Heart right ventricle (tissue), 16 donors: ENCODE measurements at regions not wholly inside any gene's neighbourhood (a gene's known extent, or its start where the extent isn't known, plus 50 kb on each side); places are given as distances from the start of the nearest gene placed in this dataset.

Source experiments
- ATAC-seq, 8 donors: fragments of 200-7000 bp; cut with Tn5 transposase; one replicate each; pipeline ENCODE4 v1.9.1; 2020; ENCODE audit warnings: mild to moderate bottlenecking in 8 of 8, moderate library complexity in 8 of 8, moderate number of reproducible peaks in 1 of 8
- DNase-seq, 2 donors: peaks; one replicate each; pipeline ENCODE4 v3.0.0-alpha.2; 2020
- H3K27ac ChIP-seq, 10 donors: fragments of 200-600 bp; sonication (generic) in 2 of 10; one replicate each; pipeline versions ENCODE4 v1.5.0 to v1.8.0; 2020 to 2022; ENCODE audit warnings: mild to moderate bottlenecking in 3 of 10
- H3K27me3 ChIP-seq, 7 donors: fragments of 200-600 bp; one replicate each; pipeline ENCODE4 v1.8.0; 2021 to 2022; ENCODE audit warnings: mild to moderate bottlenecking in 2 of 7
- H3K36me3 ChIP-seq, 9 donors: fragments of 200-600 bp; sonication (generic) in 1 of 9; one replicate each; pipeline versions ENCODE4 v1.5.0 to v1.8.0; 2020 to 2022; ENCODE audit warnings: mild to moderate bottlenecking in 2 of 9
- H3K4me1 ChIP-seq, 9 donors: fragments of 200-600 bp; sonication (generic) in 1 of 9; one replicate each; pipeline versions ENCODE4 v1.5.0 to v1.8.0; 2020 to 2022; ENCODE audit warnings: mild to moderate bottlenecking in 4 of 9
- H3K4me3 ChIP-seq, 10 donors: fragments of 200-600 bp; sonication (generic) in 2 of 10; one replicate each; pipeline versions ENCODE4 v1.5.0 to v1.8.0; 2020 to 2022; ENCODE audit warnings: mild to moderate bottlenecking in 7 of 10, moderate library complexity in 2 of 10
- H3K9me3 ChIP-seq, 11 donors: fragments of 200-600 bp in 10 of 11; sonication (generic) in 2 of 11; one replicate each; pipeline versions ENCODE4 v1.5.0 to v1.8.0; 2013 to 2022; ENCODE audit warnings: mild to moderate bottlenecking in 2 of 11, control low read depth in 1 of 11, moderate library complexity in 1 of 11
- WGBS, 2 donors: extraction: QIAGEN DNeasy Blood & Tissue Kit; methylation state at CpG; one replicate each; pipeline ENCODE4 v1.1.7; 2013; ENCODE audit warnings: inconsistent platforms in 1 of 2; 5-methylcytosine and 5-hydroxymethylcytosine counted together
- intact Hi-C, 10 donors: fragments of 100-400 bp; cut with DNase I; formaldehyde crosslinking; loops; one replicate each; pipeline versions ENCODE4 v1.11.1 to v1.14.2; 2022
- microRNA-seq, 2 donors: library from miRNA; unstranded; fragments of <30 nt; microRNA quantifications; one replicate each; pipeline ENCODE4 v1.2.0, GENCODE V29; 2021
- TF ChIP-seq, protein P1 (sequence below), 9 donors: fragments of 200-600 bp; sonication (generic) in 2 of 9; IDR thresholded peaks; one replicate each; pipeline versions ENCODE4 v1.5.0 to v1.8.0; 2021 to 2022; ENCODE audit warnings: antibody characterized with exemption in 9 of 9, mild to moderate bottlenecking in 5 of 9, moderate library complexity in 1 of 9
- donor health status: Arrhythmogenic right ventricular cardiomyopathy.
- donor health status: ischemic (EF 13 %, LVEDD 7.1; RV severe dilation, severe dysfunction).
- donor health status: healthy with polysubstance abuse.
- donor health status: DM: no; HTN: yes; CAD: no.
- donor health status: DM: no; HTN: no; CAD: no.
- donor health status: ischemic (EF 25% LVEDD 6.9; RV normal size, moderate dysfunction).
- donor health status: ischemic (EF 25% LVEDD 5.7; RV mildly dilated, moderate dysfunction).
- donor health status: healthy.
- donor health status: DM: yes; HTN: yes; CAD: no.
- donor health status: Ischemic cardiomyopathy.
- donor health status: ischemic (EF 35%, LVEDD 5.7; RV mildly dilated, moderate dysfunction).
- donor health status: nonischemic (EF 11% LVEDD 7.7; RV severe dilation, severe dysfunction).
- donor health status: DM: yes; HTN: yes; CAD: no.
- donor health status: PGD.
- donor health status: ischemic (EF 29% LVEDD 5.4; RV normal size, mild dysfunction).
- donor health status: nonischemic (EF 23%, LVEDD 6.1; RV moderate dilation, normal function).

DNA sequence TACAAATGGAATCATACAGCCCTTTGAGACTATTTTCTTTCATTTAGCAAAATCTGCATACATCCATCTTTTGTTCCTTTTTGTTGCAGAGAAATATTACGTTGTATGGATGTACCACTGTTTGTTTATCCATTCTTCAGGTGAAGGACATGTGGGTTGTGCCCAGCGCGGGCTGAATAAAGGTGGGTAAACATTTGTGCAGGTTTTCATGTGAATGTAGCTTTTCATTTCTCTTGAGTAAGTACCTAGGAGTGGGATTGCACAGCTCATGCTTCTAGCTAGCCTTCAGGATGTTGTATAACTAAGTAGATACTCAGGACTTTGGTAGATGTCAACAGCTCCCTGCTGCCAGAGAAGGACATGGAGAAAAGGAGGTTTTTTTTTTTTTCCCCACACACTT, 50.6 kb upstream of the SPRED2 start:
- ATAC-seq (no peak), DNase-seq (no peak)
- peaks cover 0 to 8% (median 0%) of the 10 kb centered on the region in 11 donors for H3K9me3 ChIP-seq
- H3K27me3 ChIP-seq = no peaks in the 10 kb centered on the region
- H3K4me3 ChIP-seq = no peak overlapping the region
- TF ChIP-seq, protein P1, sequence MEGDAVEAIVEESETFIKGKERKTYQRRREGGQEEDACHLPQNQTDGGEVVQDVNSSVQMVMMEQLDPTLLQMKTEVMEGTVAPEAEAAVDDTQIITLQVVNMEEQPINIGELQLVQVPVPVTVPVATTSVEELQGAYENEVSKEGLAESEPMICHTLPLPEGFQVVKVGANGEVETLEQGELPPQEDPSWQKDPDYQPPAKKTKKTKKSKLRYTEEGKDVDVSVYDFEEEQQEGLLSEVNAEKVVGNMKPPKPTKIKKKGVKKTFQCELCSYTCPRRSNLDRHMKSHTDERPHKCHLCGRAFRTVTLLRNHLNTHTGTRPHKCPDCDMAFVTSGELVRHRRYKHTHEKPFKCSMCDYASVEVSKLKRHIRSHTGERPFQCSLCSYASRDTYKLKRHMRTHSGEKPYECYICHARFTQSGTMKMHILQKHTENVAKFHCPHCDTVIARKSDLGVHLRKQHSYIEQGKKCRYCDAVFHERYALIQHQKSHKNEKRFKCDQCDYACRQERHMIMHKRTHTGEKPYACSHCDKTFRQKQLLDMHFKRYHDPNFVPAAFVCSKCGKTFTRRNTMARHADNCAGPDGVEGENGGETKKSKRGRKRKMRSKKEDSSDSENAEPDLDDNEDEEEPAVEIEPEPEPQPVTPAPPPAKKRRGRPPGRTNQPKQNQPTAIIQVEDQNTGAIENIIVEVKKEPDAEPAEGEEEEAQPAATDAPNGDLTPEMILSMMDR (IDR thresholded peaks at IDR 0.05) = no peak
- peaks cover 0 to 22% (median 7%) of the 10 kb centered on the region in 9 donors for H3K4me1 ChIP-seq
- H3K36me3 ChIP-seq = no peaks in the 10 kb centered on the region
- intact Hi-C loops = no loop called here
- H3K27ac ChIP-seq = no peak overlapping the region
- WGBS, 2 donors = 93 to 98% methylated on average over 3 of the region's 3 CpGs

Small RNA genes in the stretch of these regions (microRNA-seq; reads per million reads assigned to microRNA genes)
- 0 to 0.51 reads per million in 2 donors for gene MIR4778
